PC-3 (cell line): ENCODE measurements at regions not wholly inside any gene's neighbourhood (a gene's known extent, or its start where the extent isn't known, plus 50 kb on each side); places are given as distances from the start of the nearest gene placed in this dataset.

Experiments
- ATAC-seq: fragments of 200-7000 bp; cut with Tn5 transposase; 2 replicates; pipeline ENCODE4 v1.9.1; 2020; ENCODE audit warnings: mild to moderate bottlenecking, moderate library complexity
- BruUV-seq: library from RNA; stranded (reverse); fragments of 400-500 nt; replicated peaks from 2 replicates; lab custom pipeline; 2021; lab: Mats Ljungman, UMichigan
- CTCF ChIA-PET: fragments of 300-600 bp; sonication (Branson Sonifier 250); formaldehyde crosslinking; loops from one replicate; lab custom pipeline; 2022; ENCODE audit warnings: antibody characterized with exemption; lab: Charles Lee
- POLR2A ChIA-PET: fragments of 300-600 bp; sonication (Branson Sonifier 250); formaldehyde crosslinking; loops from one replicate; lab custom pipeline; 2022; ENCODE audit warnings: antibody characterized with exemption; ENCODE audit not compliant: unreplicated experiment; lab: Charles Lee
- DNase-seq: peaks from one replicate; pipeline ENCODE4 v3.0.0-alpha.2; 2015
- H2AFZ ChIP-seq: fragments of 300-600 bp; sonication (generic); 2 replicates; pipeline ENCODE4 v1.6.0; 2016; ENCODE audit warnings: antibody characterized with exemption, low read length
- H3F3A ChIP-seq: fragments of 300-600 bp; sonication (generic); one replicate; pipeline ENCODE4 v1.6.0; 2017; ENCODE audit warnings: antibody characterized with exemption, low read length, control low read depth, mild to moderate bottlenecking; ENCODE audit not compliant: unreplicated experiment
- H3K27ac ChIP-seq: fragments of 300-600 bp; sonication (generic); 2 replicates; pipeline ENCODE4 v1.5.1; 2016; ENCODE audit warnings: mild to moderate bottlenecking, low read length
- H3K27me3 ChIP-seq: fragments of 300-600 bp; sonication (generic); 2 replicates; pipeline ENCODE4 v1.6.1; 2016; ENCODE audit warnings: low read length, mixed read lengths
- H3K36me3 ChIP-seq: fragments of 300-600 bp; sonication (generic); 2 replicates; pipeline ENCODE4 v1.6.1; 2016; ENCODE audit warnings: low read depth, mixed run types, low read length, mixed read lengths
- H3K4me1 ChIP-seq: fragments of 300-600 bp; sonication (generic); 2 replicates; pipeline ENCODE4 v1.5.1; 2016; ENCODE audit warnings: low read length; ENCODE audit not compliant: insufficient read depth
- H3K4me2 ChIP-seq: fragments of 300-600 bp; sonication (generic); 2 replicates; pipeline ENCODE4 v1.6.0; 2016; ENCODE audit warnings: low read length
- H3K4me3 ChIP-seq: fragments of 300-600 bp; sonication (generic); 2 replicates; pipeline ENCODE4 v1.5.1; 2016; ENCODE audit warnings: mild to moderate bottlenecking, low read length, mixed read lengths
- H3K79me2 ChIP-seq: fragments of 300-600 bp; sonication (generic); 2 replicates; pipeline ENCODE4 v1.6.1; 2017; ENCODE audit warnings: low read length, mixed read lengths
- H3K9ac ChIP-seq: fragments of 300-600 bp; sonication (generic); 2 replicates; pipeline ENCODE4 v1.6.0; 2016; ENCODE audit warnings: mild to moderate bottlenecking, low read length
- H3K9me2 ChIP-seq: fragments of 300-600 bp; sonication (generic); replicated peaks from 2 replicates; pipeline ENCODE4 v1.6.1; 2016; ENCODE audit warnings: mixed run types, low read length, mixed read lengths
- H3K9me3 ChIP-seq: fragments of 300-600 bp; sonication (generic); 2 replicates; pipeline ENCODE4 v1.6.1; 2016; ENCODE audit warnings: low read length, mixed read lengths
- H4K20me1 ChIP-seq: fragments of 300-600 bp; sonication (generic); 2 replicates; pipeline ENCODE4 v1.6.1; 2016; ENCODE audit warnings: low read length, mixed read lengths
- EZH2 ChIP-seq: fragments of 300-600 bp; sonication (generic); IDR thresholded peaks from one replicate; pipeline ENCODE4 v1.6.1; 2017; ENCODE audit warnings: antibody characterized with exemption, mild to moderate bottlenecking, low read length; ENCODE audit not compliant: unreplicated experiment
- EZH2phosphoT487 ChIP-seq: fragments of 300-600 bp; sonication (generic); IDR thresholded peaks from 2 replicates; pipeline ENCODE4 v1.6.1; 2018; ENCODE audit warnings: mild to moderate bottlenecking, antibody characterized with exemption, low read length, borderline replicate concordance
- intact Hi-C: fragments of 100-400 bp; cut with micrococcal nuclease; formaldehyde crosslinking; loops from 2 replicates; pipeline ENCODE4 v1.9.0; 2023
- TF ChIP-seq, protein P1 (sequence below): fragments of 300-600 bp; sonication (generic); conservative IDR thresholded peaks from 2 replicates; pipeline ENCODE4 v1.5.1; 2017; ENCODE audit warnings: antibody characterized with exemption, low read depth, mild to moderate bottlenecking, low read length

DNA sequence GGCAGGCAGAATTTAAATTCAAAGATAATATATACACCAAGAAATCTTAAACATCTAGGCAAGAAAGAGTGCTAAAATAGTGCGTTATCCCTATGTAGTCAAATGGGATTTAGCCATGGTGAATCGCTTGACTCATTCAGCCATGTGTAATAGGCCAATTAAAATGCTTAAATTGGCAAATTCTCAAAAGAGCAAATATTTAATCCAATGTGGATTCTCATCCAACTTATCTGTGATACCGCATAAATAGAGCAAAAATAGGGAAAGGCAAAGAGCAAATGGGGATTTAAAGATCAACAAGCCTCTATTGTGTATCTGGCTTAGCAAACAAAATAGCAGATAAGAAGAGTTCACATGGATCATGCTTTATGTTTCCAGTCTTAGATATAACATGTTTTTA, 123.2 kb upstream of the RPRM start:
- Histone ChIP-seq H3K27me3 (no peaks in the 10 kb centered on the region), H3F3A (no peaks in the 10 kb centered on the region), H3K79me2 (no peaks in the 10 kb centered on the region), H3K9me2 (no peaks in the 10 kb centered on the region), H4K20me1 (no peaks in the 10 kb centered on the region), H3K27ac (no peak overlapping the region), H3K9ac (no peak overlapping the region), H3K4me1 (peaks cover 22% of the 10 kb centered on the region), H2AFZ (no peak overlapping the region), H3K9me3 (no peaks in the 10 kb centered on the region), H3K36me3 (no peaks in the 10 kb centered on the region), H3K4me2 (no peak overlapping the region), H3K4me3 (no peak overlapping the region)
- POLR2A ChIA-PET: no interaction called here
- BruUV-seq: no TSS peak
- ATAC-seq (no peak), DNase-seq (peak; percentile 45)
- intact Hi-C loops: no loop called here
- TF ChIP-seq, protein P1, sequence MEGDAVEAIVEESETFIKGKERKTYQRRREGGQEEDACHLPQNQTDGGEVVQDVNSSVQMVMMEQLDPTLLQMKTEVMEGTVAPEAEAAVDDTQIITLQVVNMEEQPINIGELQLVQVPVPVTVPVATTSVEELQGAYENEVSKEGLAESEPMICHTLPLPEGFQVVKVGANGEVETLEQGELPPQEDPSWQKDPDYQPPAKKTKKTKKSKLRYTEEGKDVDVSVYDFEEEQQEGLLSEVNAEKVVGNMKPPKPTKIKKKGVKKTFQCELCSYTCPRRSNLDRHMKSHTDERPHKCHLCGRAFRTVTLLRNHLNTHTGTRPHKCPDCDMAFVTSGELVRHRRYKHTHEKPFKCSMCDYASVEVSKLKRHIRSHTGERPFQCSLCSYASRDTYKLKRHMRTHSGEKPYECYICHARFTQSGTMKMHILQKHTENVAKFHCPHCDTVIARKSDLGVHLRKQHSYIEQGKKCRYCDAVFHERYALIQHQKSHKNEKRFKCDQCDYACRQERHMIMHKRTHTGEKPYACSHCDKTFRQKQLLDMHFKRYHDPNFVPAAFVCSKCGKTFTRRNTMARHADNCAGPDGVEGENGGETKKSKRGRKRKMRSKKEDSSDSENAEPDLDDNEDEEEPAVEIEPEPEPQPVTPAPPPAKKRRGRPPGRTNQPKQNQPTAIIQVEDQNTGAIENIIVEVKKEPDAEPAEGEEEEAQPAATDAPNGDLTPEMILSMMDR: no peak
- CTCF ChIA-PET: no interaction called here

DNA sequence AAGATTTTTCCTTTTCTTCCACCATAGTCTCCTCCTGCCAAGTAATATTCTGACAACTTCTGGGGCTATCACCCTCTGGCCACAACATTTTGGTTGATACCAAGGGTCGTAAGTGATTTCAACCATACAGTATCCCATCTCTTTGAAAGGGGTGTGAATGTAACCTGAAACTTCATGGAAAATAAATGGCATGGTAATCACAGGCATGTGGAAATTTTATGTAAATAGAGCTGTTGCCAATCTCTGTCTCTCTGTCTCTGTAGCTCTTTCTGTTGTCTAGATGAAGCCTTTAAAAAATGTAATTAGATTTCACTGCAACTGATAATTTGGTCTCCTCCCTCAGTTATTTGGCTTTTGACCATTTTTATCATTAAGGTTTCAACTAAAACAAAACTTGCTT, 125.6 kb upstream of the RPRM start:
- Histone ChIP-seq H3K9me2 (no peaks in the 10 kb centered on the region), H3F3A (no peaks in the 10 kb centered on the region), H3K27ac (peak overlapping the region; percentile 45), H3K4me3 (no peak overlapping the region), H3K4me2 (no peak overlapping the region), H3K4me1 (peaks cover 22% of the 10 kb centered on the region), H2AFZ (no peak overlapping the region), H3K27me3 (no peaks in the 10 kb centered on the region), H3K9me3 (no peaks in the 10 kb centered on the region), H3K9ac (no peak overlapping the region), H4K20me1 (no peaks in the 10 kb centered on the region), H3K36me3 (no peaks in the 10 kb centered on the region), H3K79me2 (no peaks in the 10 kb centered on the region)
- TF ChIP-seq EZH2phosphoT487 (no peak), EZH2 (no peak)
- TF ChIP-seq, protein P1: no peak
- BruUV-seq: no TSS peak
- intact Hi-C loops: no loop called here
- ChIA-PET POLR2A (no interaction called here), CTCF (no interaction called here)
- ATAC-seq: no peak
- DNase-seq: no peak

DNA sequence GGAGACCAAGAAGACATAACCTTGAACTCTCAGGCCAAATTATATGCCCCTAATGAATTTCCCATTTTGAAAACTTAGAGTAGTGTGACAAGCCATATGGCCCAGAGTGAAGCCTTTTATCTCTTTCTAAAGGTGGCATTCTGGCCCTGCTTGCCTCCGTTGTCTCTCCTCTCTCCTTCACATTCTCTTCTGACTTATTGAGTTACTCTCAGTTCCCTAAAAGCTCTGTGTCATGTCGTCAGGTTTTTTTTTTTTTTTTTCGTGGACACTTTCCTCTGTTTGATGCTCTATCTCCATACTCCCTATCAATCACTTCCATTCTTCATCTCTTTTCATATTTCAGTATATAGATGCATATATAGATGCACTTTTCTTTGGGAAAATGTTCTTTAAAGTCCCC, 128.1 kb upstream of the RPRM start:
- no peak overlapping the region for H3K9ac ChIP-seq
- H3K4me3 ChIP-seq: no peak overlapping the region
- TF ChIP-seq EZH2phosphoT487 (no peak), EZH2 (no peak)
- TF ChIP-seq, protein P1: no peak
- H3K36me3 ChIP-seq: no peaks in the 10 kb centered on the region
- no peaks in the 10 kb centered on the region for H3K9me2 ChIP-seq
- CTCF ChIA-PET: no interaction called here
- DNase-seq: no peak
- no peaks in the 10 kb centered on the region for H3F3A ChIP-seq
- no peaks in the 10 kb centered on the region for H4K20me1 ChIP-seq
- H3K9me3 ChIP-seq: no peaks in the 10 kb centered on the region
- H3K27me3 ChIP-seq: no peaks in the 10 kb centered on the region
- H3K4me2 ChIP-seq: no peak overlapping the region
- H2AFZ ChIP-seq: no peak overlapping the region
- H3K4me1 ChIP-seq: peaks cover 22% of the 10 kb centered on the region
- no peaks in the 10 kb centered on the region for H3K79me2 ChIP-seq
- no peak overlapping the region for H3K27ac ChIP-seq
- no peak for ATAC-seq
- intact Hi-C loops: no loop called here
- no TSS peak for BruUV-seq
- POLR2A ChIA-PET: no interaction called here
